GM23338 (cell line): ENCODE measurements at regions not wholly inside any gene's neighbourhood (a gene's known extent, or its start where the extent isn't known, plus 50 kb on each side); places are given as distances from the start of the nearest gene placed in this dataset.

ENCODE experiments used
- ATAC-seq: fragments of 200-7000 bp; cut with Tn5 transposase; 3 replicates; pipeline ENCODE4 v1.9.1; 2020
- DNase-seq: peaks from one replicate; pipeline ENCODE4 v3.0.0-alpha.2; 2015; ENCODE audit warnings: low spot score
- H2AFZ ChIP-seq: fragments of 200-600 bp; sonication (generic); 2 replicates; pipeline ENCODE4 v1.8.0; 2016; ENCODE audit warnings: antibody characterized with exemption, mild to moderate bottlenecking, moderate library complexity
- H3F3A ChIP-seq: fragments of 200-600 bp; sonication (generic); replicated peaks from 2 replicates; pipeline ENCODE4 v1.8.0; 2017; ENCODE audit warnings: antibody characterized with exemption, mixed run types, low read depth
- H3K27ac ChIP-seq: fragments of 200-600 bp; sonication (generic); 2 replicates; pipeline ENCODE4 v1.6.1; 2016; ENCODE audit warnings: low read depth
- H3K27me3 ChIP-seq: fragments of 200-600 bp; sonication (generic); 2 replicates; pipeline ENCODE4 v1.8.0; 2016; ENCODE audit warnings: mild to moderate bottlenecking, mixed run types, moderate library complexity; ENCODE audit not compliant: insufficient read depth
- H3K36me3 ChIP-seq: fragments of 200-600 bp; sonication (generic); 2 replicates; pipeline ENCODE4 v1.8.0; 2016; ENCODE audit warnings: mild to moderate bottlenecking; ENCODE audit not compliant: insufficient read depth
- H3K4me1 ChIP-seq: fragments of 200-600 bp; sonication (generic); 2 replicates; pipeline ENCODE4 v1.8.0; 2016; ENCODE audit warnings: mild to moderate bottlenecking, moderate library complexity; ENCODE audit not compliant: insufficient read depth
- H3K4me2 ChIP-seq: fragments of 200-600 bp; sonication (generic); 2 replicates; pipeline ENCODE4 v1.7.1; 2017; ENCODE audit warnings: mixed run types
- H3K4me3 ChIP-seq: fragments of 200-600 bp; sonication (generic); 2 replicates; pipeline ENCODE4 v1.6.1; 2016; ENCODE audit warnings: mixed run types
- H3K79me2 ChIP-seq: fragments of 200-600 bp; sonication (generic); replicated peaks from 2 replicates; pipeline ENCODE4 v1.8.0; 2017; ENCODE audit warnings: mild to moderate bottlenecking; ENCODE audit not compliant: insufficient read depth
- H3K9me2 ChIP-seq: fragments of 200-600 bp; sonication (generic); 2 replicates; pipeline ENCODE4 v1.8.0; 2017; ENCODE audit not compliant: insufficient read depth
- H4K20me1 ChIP-seq: fragments of 200-600 bp; sonication (generic); replicated peaks from 2 replicates; pipeline ENCODE4 v1.8.0; 2017; ENCODE audit warnings: mild to moderate bottlenecking; ENCODE audit not compliant: insufficient read depth
- H3K27ac Mint-ChIP-seq: 2 replicates; pipeline ENCODE4 v1.8.0; 2020; ENCODE audit warnings: inconsistent platforms, mild to moderate bottlenecking, moderate library complexity, mixed read lengths
- H3K27me3 Mint-ChIP-seq: 3 replicates; pipeline ENCODE4 v1.8.0; 2022; ENCODE audit warnings: low read depth, mild to moderate bottlenecking, moderate library complexity, mixed read lengths, inconsistent platforms; ENCODE audit not compliant: insufficient read depth, poor library complexity
- H3K36me3 Mint-ChIP-seq: 3 replicates; pipeline ENCODE4 v1.8.0; 2021; ENCODE audit warnings: low read depth, mild to moderate bottlenecking, inconsistent platforms, moderate library complexity, mixed read lengths
- H3K4me1 Mint-ChIP-seq: 3 replicates; pipeline ENCODE4 v1.8.0; 2020; ENCODE audit warnings: mild to moderate bottlenecking, inconsistent platforms, mixed read lengths
- H3K4me3 Mint-ChIP-seq: 3 replicates; pipeline ENCODE4 v1.8.0; 2021; ENCODE audit warnings: moderate library complexity, mild to moderate bottlenecking, inconsistent platforms, mixed read lengths
- H3K9me3 Mint-ChIP-seq: 3 replicates; pipeline ENCODE4 v1.8.0; 2020; ENCODE audit warnings: moderate library complexity, mild to moderate bottlenecking, inconsistent platforms, mixed read lengths
- CREB1 ChIP-seq: fragments of 250-450 bp; sonication (Bioruptor Pico); IDR thresholded peaks from 2 replicates; pipeline ENCODE4 v1.5.0; 2020; ENCODE audit warnings: low read depth, mild to moderate bottlenecking, moderate library complexity
- EZH2 ChIP-seq: fragments of 200-600 bp; sonication (generic); IDR thresholded peaks from one replicate; pipeline ENCODE4 v1.8.0; 2017; ENCODE audit warnings: antibody characterized with exemption, mild to moderate bottlenecking, low read depth; ENCODE audit not compliant: unreplicated experiment
- EZH2phosphoT487 ChIP-seq: fragments of 200-600 bp; sonication (generic); IDR thresholded peaks from one replicate; pipeline ENCODE4 v1.8.1; 2018; ENCODE audit warnings: antibody characterized with exemption; ENCODE audit not compliant: unreplicated experiment
- JUNB ChIP-seq: IDR thresholded peaks from one replicate; pipeline ENCODE4 v1.6.1; 2016; ENCODE audit warnings: antibody characterized with exemption; ENCODE audit not compliant: unreplicated experiment
- POLR2AphosphoS5 ChIP-seq: IDR thresholded peaks from 2 replicates; pipeline ENCODE4 v1.6.1; 2016; ENCODE audit warnings: antibody characterized with exemption, low read depth
- STAT1 ChIP-seq: IDR thresholded peaks from one replicate; pipeline ENCODE4 v1.6.1; 2016; ENCODE audit warnings: antibody characterized with exemption; ENCODE audit not compliant: unreplicated experiment
- ZNF114 ChIP-seq: fragments of 250-450 bp; sonication (Bioruptor Pico); IDR thresholded peaks from 2 replicates; pipeline ENCODE4 v1.5.0; 2020; ENCODE audit warnings: mild to moderate bottlenecking, moderate library complexity
- ZNF331 ChIP-seq: fragments of 250-450 bp; sonication (Bioruptor Pico); IDR thresholded peaks from 2 replicates; pipeline ENCODE4 v1.5.0; 2020; ENCODE audit warnings: low read depth, mild to moderate bottlenecking, moderate library complexity
- TF ChIP-seq, protein P1 (sequence below): fragments of 250-450 bp; sonication (Bioruptor Pico); IDR thresholded peaks from 2 replicates; pipeline ENCODE4 v1.5.0; 2020; ENCODE audit warnings: mild to moderate bottlenecking, moderate library complexity
- TF ChIP-seq, protein P2 (sequence below): IDR thresholded peaks from 2 replicates; pipeline ENCODE4 v1.6.1; 2016; ENCODE audit warnings: antibody characterized with exemption
- TF ChIP-seq, protein P3 (sequence below), 2 experiments: fragments of 200-600 bp in 1 of 2; sonication (generic) in 1 of 2; conservative IDR thresholded peaks; 2 replicates each; pipeline versions ENCODE4 v1.5.1 to v1.6.1; 2016 to 2017; ENCODE audit warnings: antibody characterized with exemption in 2 of 2, low read depth in 2 of 2, mild to moderate bottlenecking in 2 of 2, moderate library complexity in 1 of 2

DNA sequence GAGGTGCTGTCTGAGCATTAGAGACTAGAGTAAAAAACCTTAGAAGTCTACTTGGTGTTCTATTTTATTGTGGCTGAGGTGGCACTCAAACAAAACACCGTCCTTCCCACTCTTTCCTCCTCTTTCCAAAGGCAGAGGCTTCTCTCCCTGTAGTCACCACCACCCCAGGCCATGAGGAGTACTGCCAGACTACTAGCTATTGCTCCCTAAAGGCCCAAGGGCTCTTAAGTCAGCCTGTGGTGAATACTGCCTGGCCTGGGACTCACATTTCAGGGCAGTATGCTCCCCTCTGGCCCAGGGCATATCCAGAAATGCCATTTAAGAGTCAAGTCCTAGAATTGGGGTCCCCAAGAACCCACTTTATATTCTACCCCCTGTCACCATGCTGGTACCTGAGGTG lies 309.7 kb upstream of the IMPG1 start (continued):
- TF ChIP-seq, protein P1, sequence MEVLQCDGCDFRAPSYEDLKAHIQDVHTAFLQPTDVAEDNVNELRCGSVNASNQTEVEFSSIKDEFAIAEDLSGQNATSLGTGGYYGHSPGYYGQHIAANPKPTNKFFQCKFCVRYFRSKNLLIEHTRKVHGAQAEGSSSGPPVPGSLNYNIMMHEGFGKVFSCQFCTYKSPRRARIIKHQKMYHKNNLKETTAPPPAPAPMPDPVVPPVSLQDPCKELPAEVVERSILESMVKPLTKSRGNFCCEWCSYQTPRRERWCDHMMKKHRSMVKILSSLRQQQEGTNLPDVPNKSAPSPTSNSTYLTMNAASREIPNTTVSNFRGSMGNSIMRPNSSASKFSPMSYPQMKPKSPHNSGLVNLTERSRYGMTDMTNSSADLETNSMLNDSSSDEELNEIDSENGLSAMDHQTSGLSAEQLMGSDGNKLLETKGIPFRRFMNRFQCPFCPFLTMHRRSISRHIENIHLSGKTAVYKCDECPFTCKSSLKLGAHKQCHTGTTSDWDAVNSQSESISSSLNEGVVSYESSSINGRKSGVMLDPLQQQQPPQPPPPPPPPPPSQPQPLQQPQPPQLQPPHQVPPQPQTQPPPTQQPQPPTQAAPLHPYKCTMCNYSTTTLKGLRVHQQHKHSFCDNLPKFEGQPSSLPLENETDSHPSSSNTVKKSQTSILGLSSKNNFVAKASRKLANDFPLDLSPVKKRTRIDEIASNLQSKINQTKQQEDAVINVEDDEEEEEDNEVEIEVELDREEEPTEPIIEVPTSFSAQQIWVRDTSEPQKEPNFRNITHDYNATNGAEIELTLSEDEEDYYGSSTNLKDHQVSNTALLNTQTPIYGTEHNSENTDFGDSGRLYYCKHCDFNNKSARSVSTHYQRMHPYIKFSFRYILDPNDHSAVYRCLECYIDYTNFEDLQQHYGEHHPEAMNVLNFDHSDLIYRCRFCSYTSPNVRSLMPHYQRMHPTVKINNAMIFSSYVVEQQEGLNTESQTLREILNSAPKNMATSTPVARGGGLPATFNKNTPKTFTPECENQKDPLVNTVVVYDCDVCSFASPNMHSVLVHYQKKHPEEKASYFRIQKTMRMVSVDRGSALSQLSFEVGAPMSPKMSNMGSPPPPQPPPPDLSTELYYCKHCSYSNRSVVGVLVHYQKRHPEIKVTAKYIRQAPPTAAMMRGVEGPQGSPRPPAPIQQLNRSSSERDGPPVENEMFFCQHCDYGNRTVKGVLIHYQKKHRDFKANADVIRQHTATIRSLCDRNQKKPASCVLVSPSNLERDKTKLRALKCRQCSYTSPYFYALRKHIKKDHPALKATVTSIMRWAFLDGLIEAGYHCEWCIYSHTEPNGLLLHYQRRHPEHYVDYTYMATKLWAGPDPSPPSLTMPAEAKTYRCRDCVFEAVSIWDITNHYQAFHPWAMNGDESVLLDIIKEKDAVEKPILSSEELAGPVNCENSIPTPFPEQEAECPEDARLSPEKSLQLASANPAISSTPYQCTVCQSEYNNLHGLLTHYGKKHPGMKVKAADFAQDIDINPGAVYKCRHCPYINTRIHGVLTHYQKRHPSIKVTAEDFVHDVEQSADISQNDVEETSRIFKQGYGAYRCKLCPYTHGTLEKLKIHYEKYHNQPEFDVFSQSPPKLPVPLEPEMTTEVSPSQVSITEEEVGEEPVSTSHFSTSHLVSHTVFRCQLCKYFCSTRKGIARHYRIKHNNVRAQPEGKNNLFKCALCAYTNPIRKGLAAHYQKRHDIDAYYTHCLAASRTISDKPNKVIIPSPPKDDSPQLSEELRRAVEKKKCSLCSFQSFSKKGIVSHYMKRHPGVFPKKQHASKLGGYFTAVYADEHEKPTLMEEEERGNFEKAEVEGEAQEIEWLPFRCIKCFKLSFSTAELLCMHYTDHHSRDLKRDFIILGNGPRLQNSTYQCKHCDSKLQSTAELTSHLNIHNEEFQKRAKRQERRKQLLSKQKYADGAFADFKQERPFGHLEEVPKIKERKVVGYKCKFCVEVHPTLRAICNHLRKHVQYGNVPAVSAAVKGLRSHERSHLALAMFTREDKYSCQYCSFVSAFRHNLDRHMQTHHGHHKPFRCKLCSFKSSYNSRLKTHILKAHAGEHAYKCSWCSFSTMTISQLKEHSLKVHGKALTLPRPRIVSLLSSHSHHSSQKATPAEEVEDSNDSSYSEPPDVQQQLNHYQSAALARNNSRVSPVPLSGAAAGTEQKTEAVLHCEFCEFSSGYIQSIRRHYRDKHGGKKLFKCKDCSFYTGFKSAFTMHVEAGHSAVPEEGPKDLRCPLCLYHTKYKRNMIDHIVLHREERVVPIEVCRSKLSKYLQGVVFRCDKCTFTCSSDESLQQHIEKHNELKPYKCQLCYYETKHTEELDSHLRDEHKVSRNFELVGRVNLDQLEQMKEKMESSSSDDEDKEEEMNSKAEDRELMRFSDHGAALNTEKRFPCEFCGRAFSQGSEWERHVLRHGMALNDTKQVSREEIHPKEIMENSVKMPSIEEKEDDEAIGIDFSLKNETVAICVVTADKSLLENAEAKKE (CRISPR knock-in tag), result no peak
- TF ChIP-seq EZH2phosphoT487 (no peak), ZNF331 (CRISPR knock-in tag) (no peak), ZNF114 (CRISPR knock-in tag) (no peak), POLR2AphosphoS5 (no peak), EZH2 (no peak), CREB1 (CRISPR knock-in tag) (no peak), STAT1 (no peak)
- TF ChIP-seq, protein P2, sequence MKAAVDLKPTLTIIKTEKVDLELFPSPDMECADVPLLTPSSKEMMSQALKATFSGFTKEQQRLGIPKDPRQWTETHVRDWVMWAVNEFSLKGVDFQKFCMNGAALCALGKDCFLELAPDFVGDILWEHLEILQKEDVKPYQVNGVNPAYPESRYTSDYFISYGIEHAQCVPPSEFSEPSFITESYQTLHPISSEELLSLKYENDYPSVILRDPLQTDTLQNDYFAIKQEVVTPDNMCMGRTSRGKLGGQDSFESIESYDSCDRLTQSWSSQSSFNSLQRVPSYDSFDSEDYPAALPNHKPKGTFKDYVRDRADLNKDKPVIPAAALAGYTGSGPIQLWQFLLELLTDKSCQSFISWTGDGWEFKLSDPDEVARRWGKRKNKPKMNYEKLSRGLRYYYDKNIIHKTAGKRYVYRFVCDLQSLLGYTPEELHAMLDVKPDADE, result no peak

DNA sequence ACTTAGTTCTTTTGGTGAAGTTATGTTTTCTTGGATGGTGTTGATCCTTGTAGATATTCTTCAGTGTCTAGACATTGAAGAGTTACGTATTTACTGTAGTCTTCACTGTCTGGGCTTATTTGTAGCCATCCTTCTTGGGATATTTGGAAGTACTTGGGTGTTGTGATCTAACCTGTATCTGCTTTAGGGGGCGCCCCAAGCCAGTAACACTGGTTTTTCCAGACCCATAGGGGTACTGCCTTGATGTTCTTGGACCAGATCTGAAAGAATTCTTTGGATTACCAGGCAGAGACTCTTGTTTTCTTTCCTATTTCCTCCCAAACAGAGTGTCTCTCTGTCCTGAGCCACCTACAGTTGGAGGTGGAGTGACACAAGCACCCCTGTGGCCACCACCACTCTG lies 309.1 kb upstream of the IMPG1 start:
- H2AFZ ChIP-seq, result peak overlapping the region; percentile 73; the same call in 1 of the 2 replicates
- peak; percentile 87 for ATAC-seq
- H3K79me2 ChIP-seq, result no peaks in the 10 kb centered on the region

More for the DNA sequence above, 309.1 kb upstream of the IMPG1 start:
- H4K20me1 ChIP-seq, result no peaks in the 10 kb centered on the region
- no peaks in the 10 kb centered on the region for H3K4me1 ChIP-seq
- Mint-ChIP-seq H3K4me1 (peaks cover 3% of the 10 kb centered on the region), H3K9me3 (peaks cover 14% of the 10 kb centered on the region), H3K27ac (no peak overlapping the region), H3K27me3 (peaks cover 4% of the 10 kb centered on the region), H3K36me3 (peaks cover 5% of the 10 kb centered on the region), H3K4me3 (no peak overlapping the region)
- H3K27me3 ChIP-seq, result no peaks in the 10 kb centered on the region
- H3K4me3 ChIP-seq, result no peak overlapping the region
- no peaks in the 10 kb centered on the region for H3K9me2 ChIP-seq
- DNase-seq, result peak; percentile 47
- H3F3A ChIP-seq, result no peaks in the 10 kb centered on the region
- H3K27ac ChIP-seq, result no peak overlapping the region
- no peak overlapping the region for H3K4me2 ChIP-seq
- TF ChIP-seq EZH2, result no peak
- TF ChIP-seq, protein P3, sequence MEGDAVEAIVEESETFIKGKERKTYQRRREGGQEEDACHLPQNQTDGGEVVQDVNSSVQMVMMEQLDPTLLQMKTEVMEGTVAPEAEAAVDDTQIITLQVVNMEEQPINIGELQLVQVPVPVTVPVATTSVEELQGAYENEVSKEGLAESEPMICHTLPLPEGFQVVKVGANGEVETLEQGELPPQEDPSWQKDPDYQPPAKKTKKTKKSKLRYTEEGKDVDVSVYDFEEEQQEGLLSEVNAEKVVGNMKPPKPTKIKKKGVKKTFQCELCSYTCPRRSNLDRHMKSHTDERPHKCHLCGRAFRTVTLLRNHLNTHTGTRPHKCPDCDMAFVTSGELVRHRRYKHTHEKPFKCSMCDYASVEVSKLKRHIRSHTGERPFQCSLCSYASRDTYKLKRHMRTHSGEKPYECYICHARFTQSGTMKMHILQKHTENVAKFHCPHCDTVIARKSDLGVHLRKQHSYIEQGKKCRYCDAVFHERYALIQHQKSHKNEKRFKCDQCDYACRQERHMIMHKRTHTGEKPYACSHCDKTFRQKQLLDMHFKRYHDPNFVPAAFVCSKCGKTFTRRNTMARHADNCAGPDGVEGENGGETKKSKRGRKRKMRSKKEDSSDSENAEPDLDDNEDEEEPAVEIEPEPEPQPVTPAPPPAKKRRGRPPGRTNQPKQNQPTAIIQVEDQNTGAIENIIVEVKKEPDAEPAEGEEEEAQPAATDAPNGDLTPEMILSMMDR (conservative IDR thresholded peaks at IDR 0.05; ENCODE audit: low read depth in 2 of 2), result peak; percentile 68 to 74
- no peak for TF ChIP-seq JUNB
- no peaks in the 10 kb centered on the region for H3K36me3 ChIP-seq
